Trophoblast cell (in vitro differentiated cells and primary cell): ENCODE measurements at regions not wholly inside any gene's neighbourhood (a gene's known extent, or its start where the extent isn't known, plus 50 kb on each side); places are given as distances from the start of the nearest gene placed in this dataset.

Experiments
- DNase-seq, 2 donors: peaks; one replicate each; pipeline ENCODE4 v3.0.0-alpha.2; 2016
- H2AFZ ChIP-seq: 2 replicates; pipeline ENCODE4 v1.6.1; 2013; ENCODE audit warnings: low read length, moderate library complexity, mild to moderate bottlenecking; ENCODE audit not compliant: insufficient read depth, poor library complexity
- H2AK5ac ChIP-seq: 2 replicates; pipeline ENCODE4 v1.6.1; 2013; ENCODE audit warnings: mild to moderate bottlenecking, low read length
- H2BK120ac ChIP-seq: 2 replicates; pipeline ENCODE4 v1.6.1; 2013; ENCODE audit warnings: low read length, mild to moderate bottlenecking, moderate library complexity; ENCODE audit not compliant: insufficient read depth, poor library complexity
- H2BK12ac ChIP-seq: 2 replicates; pipeline ENCODE4 v1.6.1; 2013; ENCODE audit warnings: mild to moderate bottlenecking, low read length, moderate library complexity
- H2BK5ac ChIP-seq: 2 replicates; pipeline ENCODE4 v1.6.1; 2013; ENCODE audit warnings: low read length, low read depth, moderate library complexity, mild to moderate bottlenecking; ENCODE audit not compliant: poor library complexity
- H3K14ac ChIP-seq: 2 replicates; pipeline ENCODE4 v1.6.1; 2013; ENCODE audit warnings: mild to moderate bottlenecking, low read length
- H3K18ac ChIP-seq: 2 replicates; pipeline ENCODE4 v1.6.1; 2013; ENCODE audit warnings: mild to moderate bottlenecking, low read length
- H3K23ac ChIP-seq: 2 replicates; pipeline ENCODE4 v1.6.1; 2013; ENCODE audit warnings: low read length
- H3K27ac ChIP-seq: 2 replicates; pipeline ENCODE4 v1.5.1; 2013; ENCODE audit warnings: low read depth, mild to moderate bottlenecking, inconsistent platforms, low read length, moderate library complexity
- H3K27me3 ChIP-seq: 2 replicates; pipeline ENCODE4 v1.6.1; 2013; ENCODE audit warnings: inconsistent platforms, mild to moderate bottlenecking, low read length, moderate library complexity; ENCODE audit not compliant: insufficient read depth
- H3K36me3 ChIP-seq, 2 experiments: 1 replicate in 1 of 2; 2 replicates in 1 of 2; pipeline ENCODE4 v1.6.1; 2013; ENCODE audit warnings: low read length in 2 of 2, mild to moderate bottlenecking in 2 of 2, moderate library complexity in 1 of 2; ENCODE audit not compliant: insufficient read depth in 2 of 2, control insufficient read depth in 1 of 2
- H3K4ac ChIP-seq: 2 replicates; pipeline ENCODE4 v1.6.1; 2013; ENCODE audit warnings: low read depth, mild to moderate bottlenecking, low read length, moderate library complexity
- H3K4me1 ChIP-seq, 2 experiments: 1 replicate in 1 of 2; 2 replicates in 1 of 2; pipeline ENCODE4 v1.6.1; 2013; ENCODE audit warnings: low read length in 2 of 2, mild to moderate bottlenecking in 2 of 2, moderate library complexity in 1 of 2; ENCODE audit not compliant: insufficient read depth in 2 of 2, control insufficient read depth in 1 of 2
- H3K4me2 ChIP-seq: 2 replicates; pipeline ENCODE4 v1.6.1; 2013; ENCODE audit warnings: inconsistent platforms, mild to moderate bottlenecking, low read length, moderate library complexity
- H3K4me3 ChIP-seq: 2 replicates; pipeline ENCODE4 v1.5.1; 2013; ENCODE audit warnings: mild to moderate bottlenecking, low read depth, low read length, inconsistent platforms
- H3K79me1 ChIP-seq: one replicate; pipeline ENCODE4 v1.6.1; 2013; ENCODE audit warnings: low read length
- H3K79me2 ChIP-seq: 2 replicates; pipeline ENCODE4 v1.6.1; 2013; ENCODE audit warnings: low read length, mild to moderate bottlenecking; ENCODE audit not compliant: control insufficient read depth, insufficient read depth, poor library complexity
- H3K9ac ChIP-seq: 2 replicates; pipeline ENCODE4 v1.6.1; 2013; ENCODE audit warnings: mild to moderate bottlenecking, low read length
- H3K9me3 ChIP-seq: 2 replicates; pipeline ENCODE4 v1.6.1; 2013; ENCODE audit warnings: low read depth, mild to moderate bottlenecking, control low read depth, inconsistent platforms, low read length; ENCODE audit not compliant: insufficient read depth
- H4K12ac ChIP-seq: 2 replicates; pipeline ENCODE4 v1.6.1; 2013; ENCODE audit warnings: low read depth, mild to moderate bottlenecking, low read length, moderate library complexity
- H4K8ac ChIP-seq: 2 replicates; pipeline ENCODE4 v1.6.1; 2013; ENCODE audit warnings: low read depth, mild to moderate bottlenecking, low read length, moderate library complexity
- H4K91ac ChIP-seq: one replicate; pipeline ENCODE4 v1.6.1; 2013; ENCODE audit warnings: low read depth, mild to moderate bottlenecking, low read length, moderate library complexity
- WGBS: extraction: QIAGEN DNeasy Blood & Tissue Kit; methylation state at CpG from one replicate; pipeline ENCODE4 v1.1.7; 2013; ENCODE audit warnings: missing lambda C conversion rate; ENCODE audit not compliant: insufficient read length, insufficient coverage; ENCODE audit errors: extremely low coverage; 5-methylcytosine and 5-hydroxymethylcytosine counted together

GRCh38 chr9:26789959-26790358 lies 102.6 kb downstream of the CAAP1 start:
- H2BK120ac ChIP-seq, result no peak overlapping the region
- H3K79me1 ChIP-seq, result no peaks in the 10 kb centered on the region
- no peak for DNase-seq
- no peak overlapping the region for H2BK5ac ChIP-seq
- no peak overlapping the region for H2AFZ ChIP-seq
- no peak overlapping the region for H3K4ac ChIP-seq
- no peak overlapping the region for H3K27ac ChIP-seq
- H2AK5ac ChIP-seq, result no peak overlapping the region
- no peak overlapping the region for H3K9ac ChIP-seq
- WGBS, result no CpG with 5 or more reads among the region's 3 CpGs
- no peaks in the 10 kb centered on the region for H3K79me2 ChIP-seq
- no peaks in the 10 kb centered on the region for H3K27me3 ChIP-seq
- H3K18ac ChIP-seq, result no peak overlapping the region
- H4K91ac ChIP-seq, result no peak overlapping the region
- no peak overlapping the region for H4K12ac ChIP-seq
- H2BK12ac ChIP-seq, result no peak overlapping the region
- no peak overlapping the region for H3K23ac ChIP-seq
- H4K8ac ChIP-seq, result no peak overlapping the region
- H3K9me3 ChIP-seq, result no peaks in the 10 kb centered on the region
- no peaks in the 10 kb centered on the region for H3K36me3 ChIP-seq
- H3K4me2 ChIP-seq, result no peak overlapping the region
- H3K4me3 ChIP-seq, result no peak overlapping the region
- H3K14ac ChIP-seq, result no peak overlapping the region
- H3K4me1 ChIP-seq, result no peaks in the 10 kb centered on the region

GRCh38 chr9:26786564-26786963 lies 106.0 kb downstream of the CAAP1 start:
- H3K4me2 ChIP-seq, result no peak overlapping the region

GRCh38 chr9:26782899-26783298 lies 109.7 kb downstream of the CAAP1 start:
- no peak overlapping the region for H2BK5ac ChIP-seq
- no CpG with 5 or more reads among the region's 1 CpG for WGBS

More at GRCh38 chr9:26786564-26786963, 106.0 kb downstream of the CAAP1 start:
- Histone ChIP-seq H3K9me3 (no peaks in the 10 kb centered on the region), H3K79me1 (no peaks in the 10 kb centered on the region), H4K91ac (no peak overlapping the region), H3K36me3 (no peaks in the 10 kb centered on the region), H3K27ac (no peak overlapping the region), H3K79me2 (no peaks in the 10 kb centered on the region), H2BK120ac (no peak overlapping the region), H3K18ac (no peak overlapping the region), H3K4ac (no peak overlapping the region), H3K9ac (no peak overlapping the region), H2BK5ac (no peak overlapping the region), H3K4me1 (no peaks in the 10 kb centered on the region), H4K12ac (no peak overlapping the region), H3K27me3 (no peaks in the 10 kb centered on the region), H3K23ac (no peak overlapping the region), H3K4me3 (no peak overlapping the region), H4K8ac (no peak overlapping the region), H2AK5ac (no peak overlapping the region), H2AFZ (no peak overlapping the region), H2BK12ac (no peak overlapping the region), H3K14ac (no peak overlapping the region)
- WGBS, result no CpG with 5 or more reads among the region's 2 CpGs
- DNase-seq, result no peak

GRCh38 chr9:26781906-26782305 lies 110.7 kb downstream of the CAAP1 start:
- no peaks in the 10 kb centered on the region for H3K79me1 ChIP-seq
- no peak overlapping the region for H3K14ac ChIP-seq
- no peak overlapping the region for H4K91ac ChIP-seq
- H2AFZ ChIP-seq, result no peak overlapping the region
- no peak for DNase-seq
- H3K4me3 ChIP-seq, result no peak overlapping the region
- no CpG with 5 or more reads among the region's 1 CpG for WGBS
- no peaks in the 10 kb centered on the region for H3K36me3 ChIP-seq
- no peak overlapping the region for H2AK5ac ChIP-seq
- no peak overlapping the region for H3K4ac ChIP-seq
- H2BK12ac ChIP-seq, result no peak overlapping the region
- no peak overlapping the region for H3K18ac ChIP-seq
- no peak overlapping the region for H3K23ac ChIP-seq
- no peaks in the 10 kb centered on the region for H3K4me1 ChIP-seq
- H3K27ac ChIP-seq, result no peak overlapping the region
- H3K79me2 ChIP-seq, result no peaks in the 10 kb centered on the region
- no peaks in the 10 kb centered on the region for H3K27me3 ChIP-seq
- no peak overlapping the region for H2BK120ac ChIP-seq
- H2BK5ac ChIP-seq, result no peak overlapping the region
- H3K9me3 ChIP-seq, result no peaks in the 10 kb centered on the region
- H3K4me2 ChIP-seq, result no peak overlapping the region
- no peak overlapping the region for H3K9ac ChIP-seq
- H4K12ac ChIP-seq, result no peak overlapping the region
- no peak overlapping the region for H4K8ac ChIP-seq

More at GRCh38 chr9:26782899-26783298, 109.7 kb downstream of the CAAP1 start:
- no peak overlapping the region for H3K9ac ChIP-seq
- H3K4ac ChIP-seq, result no peak overlapping the region
- no peaks in the 10 kb centered on the region for H3K79me2 ChIP-seq
- no peaks in the 10 kb centered on the region for H3K9me3 ChIP-seq
- H4K8ac ChIP-seq, result no peak overlapping the region
- H2BK12ac ChIP-seq, result no peak overlapping the region
- no peak overlapping the region for H3K18ac ChIP-seq
- H3K4me1 ChIP-seq, result no peaks in the 10 kb centered on the region
- H2AFZ ChIP-seq, result no peak overlapping the region
- H2AK5ac ChIP-seq, result no peak overlapping the region
- no peak for DNase-seq
- no peak overlapping the region for H2BK120ac ChIP-seq
- H3K27me3 ChIP-seq, result no peaks in the 10 kb centered on the region
- H3K4me2 ChIP-seq, result no peak overlapping the region
- H4K12ac ChIP-seq, result no peak overlapping the region
- no peaks in the 10 kb centered on the region for H3K79me1 ChIP-seq
- H3K23ac ChIP-seq, result no peak overlapping the region
- H3K14ac ChIP-seq, result no peak overlapping the region
- no peak overlapping the region for H3K27ac ChIP-seq
- H3K36me3 ChIP-seq, result no peaks in the 10 kb centered on the region
- no peak overlapping the region for H4K91ac ChIP-seq
- no peak overlapping the region for H3K4me3 ChIP-seq
